Liver (tissue), 3 donors: ENCODE measurements at regions not wholly inside any gene's neighbourhood (a gene's known extent, or its start where the extent isn't known, plus 50 kb on each side); places are given as distances from the start of the nearest gene placed in this dataset.

Source experiments
- RXRA ChIP-seq, 2 donors: IDR thresholded peaks; 2 replicates each; pipeline ENCODE4 v1.6.1; 2017 to 2018; ENCODE audit warnings: antibody characterized with exemption in 2 of 2, mild to moderate bottlenecking in 1 of 2
- SP1 ChIP-seq: IDR thresholded peaks from 2 replicates; pipeline ENCODE4 v1.6.1; 2018; ENCODE audit warnings: antibody characterized with exemption, mild to moderate bottlenecking
- ZBTB33 ChIP-seq: IDR thresholded peaks from 2 replicates; pipeline ENCODE4 v1.6.1; 2016; ENCODE audit warnings: antibody characterized with exemption
- TF ChIP-seq, protein P1 (sequence below): fragments of 150-350 bp; IDR thresholded peaks from 2 replicates; pipeline ENCODE4 v1.5.1; 2017; ENCODE audit warnings: improper control_type of control experiment, low read depth, low read length; ENCODE audit not compliant: missing input control
- TF ChIP-seq, protein P2 (sequence below): IDR thresholded peaks from 2 replicates; pipeline ENCODE4 v1.6.1; 2016; ENCODE audit warnings: antibody characterized with exemption
- TF ChIP-seq, protein P3 (sequence below): IDR thresholded peaks from 2 replicates; pipeline ENCODE4 v1.6.1; 2016; ENCODE audit warnings: antibody characterized with exemption
- donor health status: healthy.
- donor health status: healthy.

- TF ChIP-seq, protein P1, sequence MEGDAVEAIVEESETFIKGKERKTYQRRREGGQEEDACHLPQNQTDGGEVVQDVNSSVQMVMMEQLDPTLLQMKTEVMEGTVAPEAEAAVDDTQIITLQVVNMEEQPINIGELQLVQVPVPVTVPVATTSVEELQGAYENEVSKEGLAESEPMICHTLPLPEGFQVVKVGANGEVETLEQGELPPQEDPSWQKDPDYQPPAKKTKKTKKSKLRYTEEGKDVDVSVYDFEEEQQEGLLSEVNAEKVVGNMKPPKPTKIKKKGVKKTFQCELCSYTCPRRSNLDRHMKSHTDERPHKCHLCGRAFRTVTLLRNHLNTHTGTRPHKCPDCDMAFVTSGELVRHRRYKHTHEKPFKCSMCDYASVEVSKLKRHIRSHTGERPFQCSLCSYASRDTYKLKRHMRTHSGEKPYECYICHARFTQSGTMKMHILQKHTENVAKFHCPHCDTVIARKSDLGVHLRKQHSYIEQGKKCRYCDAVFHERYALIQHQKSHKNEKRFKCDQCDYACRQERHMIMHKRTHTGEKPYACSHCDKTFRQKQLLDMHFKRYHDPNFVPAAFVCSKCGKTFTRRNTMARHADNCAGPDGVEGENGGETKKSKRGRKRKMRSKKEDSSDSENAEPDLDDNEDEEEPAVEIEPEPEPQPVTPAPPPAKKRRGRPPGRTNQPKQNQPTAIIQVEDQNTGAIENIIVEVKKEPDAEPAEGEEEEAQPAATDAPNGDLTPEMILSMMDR: no peak
- TF ChIP-seq ZBTB33 (no peak), SP1 (no peak), RXRA (IDR thresholded peaks at IDR 0.05) (no peak)
- TF ChIP-seq, protein P2, sequence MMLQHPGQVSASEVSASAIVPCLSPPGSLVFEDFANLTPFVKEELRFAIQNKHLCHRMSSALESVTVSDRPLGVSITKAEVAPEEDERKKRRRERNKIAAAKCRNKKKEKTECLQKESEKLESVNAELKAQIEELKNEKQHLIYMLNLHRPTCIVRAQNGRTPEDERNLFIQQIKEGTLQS: no peak
- TF ChIP-seq, protein P3, sequence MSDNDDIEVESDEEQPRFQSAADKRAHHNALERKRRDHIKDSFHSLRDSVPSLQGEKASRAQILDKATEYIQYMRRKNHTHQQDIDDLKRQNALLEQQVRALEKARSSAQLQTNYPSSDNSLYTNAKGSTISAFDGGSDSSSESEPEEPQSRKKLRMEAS: no peak
Observed at GRCh38 chr3:75218577-75218976, 445.6 kb upstream of the FRG2C start.
